Omental fat pad (tissue), 3 donors: ENCODE measurements at regions not wholly inside any gene's neighbourhood (a gene's known extent, or its start where the extent isn't known, plus 50 kb on each side); places are given as distances from the start of the nearest gene placed in this dataset.

Experiments
- ATAC-seq: fragments of 150-250 bp; one replicate; pipeline ENCODE4 v1.9.1; 2016; ENCODE audit warnings: mild to moderate bottlenecking, moderate library complexity; ENCODE audit not compliant: low FRiP score
- DNase-seq: peaks from one replicate; pipeline ENCODE4 v3.0.0-alpha.2; 2019; ENCODE audit warnings: low spot score
- CTCF ChIP-seq, 3 donors: fragments of 450-650 bp; IDR thresholded peaks; one replicate each; pipeline ENCODE4 v1.5.1; 2016 to 2017; ENCODE audit warnings: antibody characterized with exemption in 3 of 3, mild to moderate bottlenecking in 3 of 3, moderate library complexity in 2 of 3

GRCh38 chr20:22308934-22309333 is 275.4 kb downstream of the FOXA2 start:
- ATAC-seq (no peak), DNase-seq (no peak)
- TF ChIP-seq CTCF (IDR thresholded peaks at IDR 0.05) = no peak

GRCh38 chr20:22307409-22307808 is 277.0 kb downstream of the FOXA2 start:
- no peak for TF ChIP-seq CTCF (IDR thresholded peaks at IDR 0.05)
- ATAC-seq = no peak
- DNase-seq = no peak

- ATAC-seq (no peak), DNase-seq (no peak)
- TF ChIP-seq CTCF (IDR thresholded peaks at IDR 0.05) = no peak
These were observed 279.0 kb downstream of the FOXA2 start for GRCh38 chr20:22305381-22305780.

GRCh38 chr20:22303523-22303922 is 280.8 kb downstream of the FOXA2 start:
- no peak for DNase-seq
- ATAC-seq = no peak
- no peak for TF ChIP-seq CTCF (IDR thresholded peaks at IDR 0.05)

GRCh38 chr20:22302039-22302438 is 282.3 kb downstream of the FOXA2 start:
- DNase-seq (no peak), ATAC-seq (no peak)
- no peak for TF ChIP-seq CTCF (IDR thresholded peaks at IDR 0.05)

- DNase-seq (no peak), ATAC-seq (no peak)
- TF ChIP-seq CTCF (IDR thresholded peaks at IDR 0.05) = no peak
These were observed 290.5 kb downstream of the FOXA2 start for GRCh38 chr20:22293886-22294285.

GRCh38 chr20:22289442-22289841 is 294.9 kb downstream of the FOXA2 start:
- DNase-seq (no peak), ATAC-seq (no peak)
- TF ChIP-seq CTCF (IDR thresholded peaks at IDR 0.05) = no peak
